ENCODE measurements at regions not wholly inside any gene's neighbourhood (a gene's known extent, or its start where the extent isn't known, plus 50 kb on each side); places are given as distances from the start of the nearest gene placed in this dataset.

GRCh38 chr16:17724242-17724898, 253.6 kb upstream of the XYLT1 start:
- no peak for DNase-seq

DNA sequence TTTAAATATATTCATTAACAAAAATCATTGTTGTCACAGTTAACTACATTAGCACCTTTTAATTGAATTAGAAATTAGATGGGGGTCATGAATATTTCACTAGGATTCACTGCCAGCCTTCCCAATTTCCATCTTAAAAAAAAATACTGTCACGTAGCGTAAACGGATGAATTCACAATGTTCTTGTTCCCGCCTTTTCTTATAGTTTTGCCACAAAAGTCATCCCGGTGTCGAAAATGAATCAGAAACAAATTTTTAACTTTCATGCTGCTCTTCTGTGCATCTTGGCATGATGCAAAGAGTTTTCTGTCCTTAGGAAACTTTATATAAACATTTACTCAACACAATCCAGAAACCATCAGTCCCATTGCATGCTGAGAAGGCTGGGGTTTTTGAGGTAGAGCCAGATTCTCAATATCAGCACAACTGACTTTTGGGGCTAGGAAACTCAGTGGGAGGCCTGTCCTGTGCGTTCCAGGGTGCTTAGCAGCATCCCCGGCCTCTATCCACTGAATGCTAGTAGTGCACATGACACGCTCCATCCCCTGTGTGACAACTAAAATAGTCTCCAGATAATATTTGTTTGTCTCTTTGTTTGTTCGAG, 252.9 kb upstream of the XYLT1 start:
- DNase-seq: no peak

DNA sequence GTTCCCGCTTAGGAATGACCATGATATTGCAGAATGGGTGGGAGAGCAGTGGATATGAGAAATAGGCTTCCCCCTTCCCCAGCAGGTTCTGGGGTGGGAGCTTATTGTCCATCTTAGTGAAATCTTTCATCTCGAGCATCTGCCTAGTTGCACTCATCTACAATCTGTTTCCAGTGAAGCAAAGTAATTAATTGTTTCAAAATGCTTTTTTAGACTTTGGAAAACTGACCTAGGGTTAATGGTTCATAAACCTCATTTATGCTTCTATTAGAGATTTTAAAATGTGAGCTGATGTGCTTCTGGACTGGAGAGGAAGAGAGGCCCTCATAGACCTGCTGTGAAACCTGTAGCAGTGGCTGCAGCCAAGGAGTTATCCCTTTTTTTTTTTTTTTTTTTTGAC, 247.7 kb upstream of the XYLT1 start:
- no peak for DNase-seq

DNA sequence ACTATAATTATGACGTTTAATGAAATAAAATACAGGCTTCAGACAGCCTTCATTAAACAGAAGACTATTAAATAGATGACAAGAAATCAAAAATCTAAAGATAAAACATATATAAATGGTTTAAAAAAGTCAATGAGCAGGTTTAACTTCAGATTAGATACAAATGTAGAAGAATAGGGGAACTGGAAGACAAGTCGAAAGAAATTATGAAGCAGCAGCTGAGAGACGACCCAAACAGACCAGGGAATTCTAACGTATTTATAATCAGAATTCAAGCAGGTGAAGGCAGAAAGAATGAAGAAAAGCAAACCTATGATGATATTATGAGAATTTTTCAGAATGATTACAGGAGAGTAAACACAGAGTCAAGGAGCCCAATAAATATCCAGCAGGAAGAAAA, 235.1 kb upstream of the XYLT1 start:
- no peak for DNase-seq

GRCh38 chr16:17696616-17697015, 225.9 kb upstream of the XYLT1 start:
- DNase-seq: no peak

- no peak for DNase-seq
Measured at GRCh38 chr16:17692484-17692883, 221.7 kb upstream of the XYLT1 start.

DNA sequence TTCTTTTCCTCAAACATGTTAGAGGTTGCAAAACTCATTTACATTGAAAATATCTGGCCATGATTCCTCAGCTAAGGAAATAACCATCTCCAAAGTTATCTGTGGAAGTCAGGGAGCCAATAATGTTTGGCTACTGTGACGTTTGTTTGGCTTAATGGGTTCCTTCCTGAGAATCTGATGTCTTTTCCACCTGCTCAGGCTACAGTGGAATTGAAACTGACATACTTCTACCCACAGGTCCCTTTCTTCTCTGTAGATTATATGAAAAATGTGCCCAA, 221.1 kb upstream of the XYLT1 start:
- DNase-seq: no peak

DNA sequence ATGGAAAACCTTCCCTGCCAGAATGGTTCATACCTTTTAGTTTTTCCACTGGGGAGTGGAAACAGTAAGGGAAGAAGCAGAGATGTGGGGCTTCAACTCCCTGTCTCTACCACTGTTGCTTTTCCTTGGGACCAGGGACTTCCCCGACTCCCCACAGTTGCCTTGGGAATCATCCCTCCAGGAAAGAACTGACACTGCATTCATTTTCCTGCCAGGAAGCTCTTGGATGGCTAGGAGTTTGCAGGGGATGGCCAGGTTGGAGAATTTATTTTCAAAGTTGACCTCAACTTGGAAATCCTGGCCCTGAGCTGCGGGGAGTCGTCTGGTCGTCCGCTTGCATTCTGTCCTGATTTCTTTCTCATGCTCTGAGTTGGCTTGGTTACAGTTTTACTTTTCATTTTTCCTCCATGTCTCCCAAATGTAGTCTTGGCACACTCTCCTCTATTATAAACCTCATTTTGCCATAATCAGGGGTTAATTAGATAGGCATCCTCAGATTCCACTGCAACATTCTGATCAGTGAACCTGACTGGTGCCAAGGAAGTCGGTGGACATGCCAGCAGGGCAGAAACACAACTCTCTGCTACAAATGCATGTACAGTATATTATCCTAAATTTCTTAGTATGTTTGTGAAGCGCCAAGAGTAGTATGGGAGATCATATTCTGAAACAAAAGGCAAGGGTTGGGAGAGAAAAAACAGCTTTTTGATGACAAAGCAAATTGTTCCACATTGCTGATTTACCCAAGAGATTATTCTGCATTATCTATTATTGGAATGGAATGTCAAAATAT, 220.5 kb upstream of the XYLT1 start:
- no peak for DNase-seq

- DNase-seq: no peak
Measured at GRCh38 chr16:17685447-17685846, 214.7 kb upstream of the XYLT1 start.

GRCh38 chr16:17683281-17683680, 212.5 kb upstream of the XYLT1 start:
- DNase-seq: no peak

DNA sequence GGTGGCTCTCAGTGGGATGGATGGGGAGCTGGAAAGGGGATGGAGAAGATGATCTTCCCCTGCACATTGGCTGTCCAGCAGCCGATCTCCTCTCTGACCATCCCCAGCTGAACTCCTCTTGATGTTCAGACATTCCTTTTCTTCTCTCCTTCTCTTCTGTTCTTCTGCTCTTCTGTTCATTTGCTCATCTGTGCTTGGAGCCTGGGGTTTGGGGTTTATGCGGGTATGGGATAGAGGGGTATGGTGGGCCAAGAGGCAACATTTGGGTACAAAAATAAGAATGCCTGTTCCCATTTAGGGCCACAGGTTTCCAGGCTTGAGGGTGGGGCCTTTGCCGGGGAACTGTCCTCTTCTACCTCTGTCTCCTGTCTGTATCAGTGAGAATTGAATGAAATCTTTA, 205.4 kb upstream of the XYLT1 start:
- no peak for DNase-seq

- no peak for DNase-seq
Measured at GRCh38 chr16:17668386-17668785, 197.6 kb upstream of the XYLT1 start.

DNA sequence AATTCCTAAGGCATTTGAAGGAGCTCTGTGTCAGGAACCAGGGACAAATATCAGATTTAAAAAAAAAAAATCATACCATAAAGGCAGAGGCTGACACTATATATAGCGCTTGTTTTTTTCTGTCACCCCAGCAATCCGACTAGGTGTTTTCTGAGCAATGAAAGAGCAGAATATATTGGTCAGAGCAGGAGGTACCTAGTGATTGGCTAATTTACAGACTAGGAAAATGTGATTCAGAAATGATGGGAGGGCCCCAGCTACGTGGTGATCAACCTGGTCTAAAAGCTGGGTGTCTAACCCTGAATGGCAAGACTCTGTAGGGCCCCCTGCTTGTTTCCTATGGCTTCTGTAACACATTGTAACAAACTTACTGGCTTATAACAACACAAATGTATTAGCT, 195.5 kb upstream of the XYLT1 start:
- no peak for DNase-seq

DNA sequence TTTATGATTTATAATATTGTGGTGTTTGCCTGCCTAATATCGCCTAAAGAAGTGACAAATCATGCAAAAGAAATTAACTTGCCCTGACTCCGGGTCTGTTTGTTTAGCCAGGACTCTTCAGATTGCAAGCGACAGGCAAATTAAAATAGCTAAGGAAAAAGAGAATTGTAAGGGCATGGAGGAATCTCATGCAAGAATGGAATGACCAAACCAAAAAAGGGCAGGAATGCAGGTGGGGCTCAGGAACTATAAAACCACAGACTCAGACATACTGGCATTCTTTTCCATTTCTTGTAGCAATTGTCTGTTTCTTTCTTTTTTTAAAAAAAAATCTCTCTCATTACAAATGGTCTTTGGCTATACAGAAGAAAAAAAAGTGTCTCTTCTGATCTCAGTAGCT, 188.1 kb upstream of the XYLT1 start:
- no peak for DNase-seq

GRCh38 chr16:17657045-17657444, 186.3 kb upstream of the XYLT1 start:
- no peak for DNase-seq

DNA sequence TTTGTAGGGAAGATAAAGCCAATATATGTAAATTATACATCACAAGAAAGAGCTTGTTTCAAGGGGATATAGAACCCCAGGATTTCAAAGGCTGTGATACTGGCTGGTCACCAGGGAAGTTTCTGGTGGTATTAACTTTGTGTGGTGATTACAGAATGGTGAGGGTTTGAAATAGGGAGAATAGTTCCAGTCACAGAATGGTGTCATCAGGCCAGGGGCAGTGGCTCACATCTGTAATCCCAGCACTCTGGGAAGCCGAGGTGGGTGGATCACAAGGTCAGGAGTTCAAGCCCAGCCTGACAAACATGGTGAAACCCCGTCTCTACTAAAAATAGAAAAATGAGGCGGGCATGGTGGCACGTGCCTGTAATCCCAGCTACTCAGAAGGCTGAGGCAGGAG, 183.8 kb upstream of the XYLT1 start:
- DNase-seq: no peak

GRCh38 chr16:17654142-17654541, 183.4 kb upstream of the XYLT1 start:
- no peak for DNase-seq

- no peak for DNase-seq
Measured at GRCh38 chr16:17647879-17648872, 177.4 kb upstream of the XYLT1 start.

GRCh38 chr16:17643935-17644334, 173.2 kb upstream of the XYLT1 start:
- DNase-seq: no peak

DNA sequence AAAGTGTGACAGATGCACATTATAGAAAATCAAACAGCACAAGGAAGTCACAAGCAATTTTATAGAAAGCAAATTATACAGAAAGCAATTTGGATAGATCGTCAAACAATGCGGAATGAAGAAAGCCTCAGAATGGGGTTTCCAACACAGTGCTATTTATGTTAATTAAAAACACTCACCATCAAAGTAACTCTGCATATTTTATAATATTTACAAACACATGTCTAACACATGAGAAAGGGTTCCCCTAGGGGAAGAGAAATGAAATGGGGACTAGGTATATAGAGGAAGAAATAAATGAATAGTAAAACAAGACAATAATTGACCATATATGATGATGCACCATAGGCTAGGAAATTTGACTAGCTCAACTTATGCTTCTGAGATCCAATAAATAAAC, 171.2 kb upstream of the XYLT1 start:
- no peak for DNase-seq

GRCh38 chr16:17638134-17638533, 167.4 kb upstream of the XYLT1 start:
- no peak for DNase-seq

- no peak for DNase-seq
Measured at GRCh38 chr16:17635183-17635582, 164.4 kb upstream of the XYLT1 start.

All from midbrain (tissue), 1 donor.